ENCODE measurements at regions not wholly inside any gene's neighbourhood (a gene's known extent, or its start where the extent isn't known, plus 50 kb on each side); places are given as distances from the start of the nearest gene placed in this dataset.

DNA sequence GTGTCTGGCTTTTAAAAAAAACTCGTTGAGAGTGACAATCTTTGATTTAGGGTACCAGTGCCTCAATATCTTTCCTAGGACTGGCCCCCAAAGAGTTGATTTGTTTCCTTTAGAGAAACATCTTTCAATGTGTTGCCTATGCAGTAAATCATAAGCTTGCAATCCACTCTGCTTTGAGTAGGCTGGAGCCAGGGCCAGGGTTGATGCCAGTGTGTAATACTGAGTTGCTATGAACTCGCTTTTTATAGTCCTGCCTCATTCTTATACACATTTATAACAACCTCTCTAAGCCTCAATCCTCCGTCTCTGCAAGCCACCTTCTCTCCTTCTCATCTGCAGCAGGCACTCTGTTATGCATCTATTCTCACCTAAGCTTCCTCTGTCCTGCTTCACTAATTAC, 674.9 kb upstream of the POM121L12 start:
- no peaks in the 10 kb centered on the region for H3K27me3 Mint-ChIP-seq (ENCODE audit: insufficient read depth)
- no peaks in the 10 kb centered on the region for H3K27me3 ChIP-seq (ENCODE audit: control insufficient read depth, insufficient read depth, low read length, poor library complexity, severe bottlenecking)
- no peak overlapping the region for H3K27ac ChIP-seq (ENCODE audit: low read depth, low read length)
- no peaks in the 10 kb centered on the region for H3K36me3 Mint-ChIP-seq (ENCODE audit: low read depth)
- H3K4me3 ChIP-seq (ENCODE audit: low read length) = no peak overlapping the region
- no peaks in the 10 kb centered on the region for H3K9me3 ChIP-seq (ENCODE audit: control insufficient read depth, low read length)
- H3K4me1 Mint-ChIP-seq = no peaks in the 10 kb centered on the region
- TF ChIP-seq, protein P1, sequence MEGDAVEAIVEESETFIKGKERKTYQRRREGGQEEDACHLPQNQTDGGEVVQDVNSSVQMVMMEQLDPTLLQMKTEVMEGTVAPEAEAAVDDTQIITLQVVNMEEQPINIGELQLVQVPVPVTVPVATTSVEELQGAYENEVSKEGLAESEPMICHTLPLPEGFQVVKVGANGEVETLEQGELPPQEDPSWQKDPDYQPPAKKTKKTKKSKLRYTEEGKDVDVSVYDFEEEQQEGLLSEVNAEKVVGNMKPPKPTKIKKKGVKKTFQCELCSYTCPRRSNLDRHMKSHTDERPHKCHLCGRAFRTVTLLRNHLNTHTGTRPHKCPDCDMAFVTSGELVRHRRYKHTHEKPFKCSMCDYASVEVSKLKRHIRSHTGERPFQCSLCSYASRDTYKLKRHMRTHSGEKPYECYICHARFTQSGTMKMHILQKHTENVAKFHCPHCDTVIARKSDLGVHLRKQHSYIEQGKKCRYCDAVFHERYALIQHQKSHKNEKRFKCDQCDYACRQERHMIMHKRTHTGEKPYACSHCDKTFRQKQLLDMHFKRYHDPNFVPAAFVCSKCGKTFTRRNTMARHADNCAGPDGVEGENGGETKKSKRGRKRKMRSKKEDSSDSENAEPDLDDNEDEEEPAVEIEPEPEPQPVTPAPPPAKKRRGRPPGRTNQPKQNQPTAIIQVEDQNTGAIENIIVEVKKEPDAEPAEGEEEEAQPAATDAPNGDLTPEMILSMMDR (conservative IDR thresholded peaks at IDR 0.05) = no peak
- no peaks in the 10 kb centered on the region for H3K36me3 ChIP-seq (ENCODE audit: control insufficient read depth, insufficient read depth, low read length)
- DNase-seq = no peak
- no peak overlapping the region for H3K9ac ChIP-seq (ENCODE audit: extremely low read depth, low read length, poor library complexity, severe bottlenecking)
- H3K4me3 Mint-ChIP-seq = no peak overlapping the region
- H3K9me3 Mint-ChIP-seq = peaks cover 10% of the 10 kb centered on the region
- 40 to 80% methylated on average over 1 to 3 of the region's 3 CpGs for WGBS, 2 experiments (ENCODE audit: insufficient coverage in 1 of 2, insufficient read length in 1 of 2)
- H3K4me1 ChIP-seq (ENCODE audit: control insufficient read depth, insufficient read depth, low read length) = no peaks in the 10 kb centered on the region
- H3K27ac Mint-ChIP-seq = no peak overlapping the region

DNA sequence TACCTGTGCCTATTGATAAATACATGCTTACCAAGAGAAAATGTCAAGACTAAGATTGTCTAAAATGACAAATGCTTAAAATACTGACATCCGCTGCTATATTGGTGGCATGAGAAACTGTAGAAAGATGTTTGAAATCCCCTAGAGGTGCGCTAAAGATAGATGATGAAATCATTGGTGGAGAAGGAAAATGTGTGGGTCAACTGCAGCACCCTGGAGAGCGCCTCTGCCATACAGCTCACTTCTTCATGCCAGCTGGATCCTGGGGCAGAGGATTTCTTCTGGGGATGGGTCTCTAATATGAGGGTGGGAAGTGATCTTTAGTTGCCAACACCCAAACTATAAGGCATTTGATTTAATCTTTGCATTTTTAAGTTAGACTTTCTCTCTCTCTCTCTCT, 680.4 kb upstream of the POM121L12 start:
- no peaks in the 10 kb centered on the region for H3K36me3 Mint-ChIP-seq (ENCODE audit: low read depth)
- no peaks in the 10 kb centered on the region for H3K9me3 Mint-ChIP-seq
- peak; percentile 82 for DNase-seq
- no peak overlapping the region for H3K27ac Mint-ChIP-seq
- no peaks in the 10 kb centered on the region for H3K4me1 ChIP-seq (ENCODE audit: control insufficient read depth, insufficient read depth, low read length)
- no peak overlapping the region for H3K27ac ChIP-seq (ENCODE audit: low read depth, low read length)
- TF ChIP-seq, protein P1 (conservative IDR thresholded peaks at IDR 0.05) = no peak
- 73 to 86% methylated on average over 1 to 3 of the region's 3 CpGs for WGBS, 2 experiments (ENCODE audit: insufficient coverage in 1 of 2, insufficient read length in 1 of 2)
- H3K4me1 Mint-ChIP-seq = peaks cover 6% of the 10 kb centered on the region
- H3K36me3 ChIP-seq (ENCODE audit: control insufficient read depth, insufficient read depth, low read length) = no peaks in the 10 kb centered on the region
- no peak overlapping the region for H3K4me3 Mint-ChIP-seq
- no peak overlapping the region for H3K4me3 ChIP-seq (ENCODE audit: low read length)
- no peaks in the 10 kb centered on the region for H3K9me3 ChIP-seq (ENCODE audit: control insufficient read depth, low read length)
- no peaks in the 10 kb centered on the region for H3K27me3 ChIP-seq (ENCODE audit: control insufficient read depth, insufficient read depth, low read length, poor library complexity, severe bottlenecking)
- no peak overlapping the region for H3K9ac ChIP-seq (ENCODE audit: extremely low read depth, low read length, poor library complexity, severe bottlenecking)
- H3K27me3 Mint-ChIP-seq (ENCODE audit: insufficient read depth) = no peaks in the 10 kb centered on the region

DNA sequence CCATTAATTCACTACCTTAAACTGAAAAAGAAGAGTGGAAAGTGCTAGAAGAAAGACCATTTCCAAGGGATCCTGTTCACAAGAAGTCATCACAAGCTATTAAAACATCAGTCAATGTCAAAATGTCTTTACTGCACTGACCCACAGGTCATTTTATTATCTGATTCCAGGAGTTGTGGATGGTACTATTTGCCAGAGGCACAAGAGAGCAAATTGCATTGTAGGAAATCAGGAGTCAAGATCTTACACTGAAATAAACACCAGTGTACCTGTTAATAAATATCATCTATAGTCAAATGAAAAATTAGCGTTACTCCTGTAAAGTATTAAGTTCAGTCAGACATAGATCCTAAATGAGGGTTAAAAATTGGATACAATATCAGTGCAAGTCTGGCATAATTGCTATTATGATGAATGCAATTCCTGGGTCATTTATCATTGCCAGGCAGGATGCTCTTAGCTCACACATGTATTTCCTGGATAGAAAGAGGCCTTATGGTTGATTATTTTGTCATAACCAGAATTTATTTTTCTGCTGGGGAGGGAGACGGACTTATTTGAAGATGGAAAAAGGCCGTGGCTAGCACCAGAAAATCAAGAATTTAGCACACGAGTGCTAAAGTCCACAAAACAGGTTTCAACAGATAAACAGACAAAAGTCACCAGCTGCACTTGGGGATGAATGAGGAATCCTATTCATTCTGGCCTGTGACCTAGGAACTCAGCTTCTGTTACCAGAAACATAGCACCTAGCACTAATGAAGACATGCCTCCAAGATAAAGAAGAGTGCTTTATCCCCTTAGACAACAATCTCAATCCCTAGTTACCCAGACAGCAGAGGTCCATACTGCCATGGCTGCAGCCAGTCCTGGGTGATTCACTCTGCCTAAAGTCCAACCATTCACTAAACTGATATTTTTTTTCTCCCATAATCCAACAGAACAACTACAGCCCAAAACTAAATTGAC, 683.1 kb upstream of the POM121L12 start:
- H3K27ac Mint-ChIP-seq = no peak overlapping the region

More for the DNA sequence above, 683.1 kb upstream of the POM121L12 start:
- Histone ChIP-seq H3K36me3 (ENCODE audit: control insufficient read depth, insufficient read depth, low read length) (no peaks in the 10 kb centered on the region), H3K4me1 (ENCODE audit: control insufficient read depth, insufficient read depth, low read length) (no peaks in the 10 kb centered on the region), H3K9ac (ENCODE audit: extremely low read depth, low read length, poor library complexity, severe bottlenecking) (no peak overlapping the region), H3K9me3 (ENCODE audit: control insufficient read depth, low read length) (no peaks in the 10 kb centered on the region), H3K4me3 (ENCODE audit: low read length) (no peak overlapping the region), H3K27ac (ENCODE audit: low read depth, low read length) (no peak overlapping the region), H3K27me3 (ENCODE audit: control insufficient read depth, insufficient read depth, low read length, poor library complexity, severe bottlenecking) (no peaks in the 10 kb centered on the region)
- DNase-seq = no peak
- TF ChIP-seq, protein P1 (conservative IDR thresholded peaks at IDR 0.05) = no peak
- Mint-ChIP-seq H3K4me3 (no peak overlapping the region), H3K9me3 (no peaks in the 10 kb centered on the region), H3K36me3 (ENCODE audit: low read depth) (no peaks in the 10 kb centered on the region), H3K27me3 (ENCODE audit: insufficient read depth) (no peaks in the 10 kb centered on the region), H3K4me1 (peaks cover 6% of the 10 kb centered on the region)
- WGBS, 2 experiments (ENCODE audit: insufficient coverage in 1 of 2, insufficient read length in 1 of 2) = 71 to 76% methylated on average over 4 of the region's 4 CpGs
